Right renal pelvis (tissue), 4 donors: ENCODE measurements at regions not wholly inside any gene's neighbourhood (a gene's known extent, or its start where the extent isn't known, plus 50 kb on each side); places are given as distances from the start of the nearest gene placed in this dataset.
"Not testable (repeated sequence)": the region's sequence is repeated elsewhere in the genome, so short reads cannot be mapped to it uniquely, and the experiment has no call there.

ENCODE experiments used
- DNase-seq, 4 donors: peaks; one replicate each; pipeline ENCODE4 v3.0.0-alpha.2; 2013; ENCODE audit warnings: low read depth in 4 of 4, low spot score in 3 of 4, missing footprints in 1 of 4

DNA sequence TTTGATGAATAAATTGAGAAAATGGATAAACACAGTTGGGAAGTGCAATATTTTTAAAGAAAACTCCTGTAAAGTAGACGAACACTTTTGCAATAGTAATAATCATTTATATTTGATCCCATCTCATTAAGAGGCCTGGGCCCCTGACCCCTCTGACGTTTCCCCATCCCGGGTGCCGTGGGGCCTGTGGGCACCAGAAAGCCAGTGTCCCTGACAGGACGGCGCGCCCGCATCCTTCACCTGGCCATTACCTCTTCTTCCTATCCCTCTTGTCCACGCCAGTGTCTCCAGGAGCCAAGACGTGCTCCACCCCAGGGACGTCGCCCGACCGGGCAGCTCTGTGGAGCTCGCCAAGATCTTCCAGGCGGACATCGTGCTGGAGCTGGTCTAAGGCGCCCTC, 147.4 kb downstream of the USP22 start:
- DNase-seq = not testable (repeated sequence)

DNA sequence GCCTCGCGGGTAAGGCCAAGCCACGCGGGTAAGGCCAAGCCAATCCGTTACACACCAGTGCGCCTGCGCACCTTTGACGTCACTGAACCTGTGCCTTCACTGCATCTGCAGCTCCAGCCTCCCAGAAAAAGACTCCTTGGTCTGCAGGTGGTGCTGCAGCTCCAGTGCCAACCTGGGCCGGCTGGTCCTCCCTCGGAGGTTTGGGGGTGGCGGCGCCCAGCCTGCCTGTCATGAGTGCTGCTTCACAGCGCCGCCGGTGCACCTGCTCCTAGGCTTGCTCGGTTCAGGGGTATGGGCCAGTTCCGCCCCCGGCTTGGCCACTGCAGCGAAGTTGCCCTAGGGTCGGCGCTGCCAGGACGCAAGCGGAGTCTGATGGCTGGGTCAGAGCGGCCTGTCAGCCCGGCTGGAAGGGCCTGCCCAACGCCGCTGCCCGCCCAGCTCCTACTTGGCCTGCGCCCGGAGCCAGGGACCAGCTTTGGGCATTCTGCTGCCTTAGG, 146.6 kb downstream of the USP22 start:
- DNase-seq = no peak

DNA sequence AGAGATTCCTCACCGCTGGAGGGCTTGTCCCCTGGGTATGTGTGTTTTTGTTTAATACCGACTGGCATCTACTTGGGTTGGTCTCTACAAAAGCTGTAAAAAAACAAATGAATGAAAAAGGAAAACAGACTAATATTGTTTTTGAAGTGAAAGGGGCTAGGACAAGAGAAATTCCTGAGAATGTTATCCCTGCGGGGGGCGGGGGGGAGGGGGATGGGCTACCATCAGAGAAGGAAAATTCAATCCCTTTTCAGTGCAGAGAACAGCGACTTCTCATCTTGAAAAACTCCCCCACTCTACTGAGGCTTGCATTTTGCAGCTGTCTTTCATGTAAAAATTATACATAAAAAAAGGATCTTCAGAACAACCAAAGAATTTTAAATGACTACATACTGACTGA, 144.1 kb downstream of the USP22 start:
- not testable (repeated sequence) for DNase-seq

DNA sequence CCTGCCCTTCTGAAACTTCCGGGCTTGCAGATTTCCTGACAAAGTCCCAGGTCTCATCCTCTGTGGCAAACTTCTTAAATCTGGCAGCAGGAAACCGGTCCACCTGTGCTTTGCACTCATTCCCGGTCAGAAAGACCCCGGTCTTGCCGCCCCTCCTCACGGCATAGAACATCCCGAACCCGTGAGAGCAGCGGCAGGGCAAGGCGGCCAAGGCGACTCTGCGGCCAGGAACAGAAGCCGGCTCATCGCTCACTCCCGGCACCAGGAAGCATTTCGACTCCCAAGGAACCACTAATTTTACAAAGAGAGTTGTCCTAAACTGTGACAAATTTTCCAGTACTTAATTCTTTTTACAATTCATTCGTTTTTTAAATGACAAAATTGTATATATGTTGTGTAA, 140.3 kb downstream of the USP22 start:
- DNase-seq = not testable (repeated sequence)

DNA sequence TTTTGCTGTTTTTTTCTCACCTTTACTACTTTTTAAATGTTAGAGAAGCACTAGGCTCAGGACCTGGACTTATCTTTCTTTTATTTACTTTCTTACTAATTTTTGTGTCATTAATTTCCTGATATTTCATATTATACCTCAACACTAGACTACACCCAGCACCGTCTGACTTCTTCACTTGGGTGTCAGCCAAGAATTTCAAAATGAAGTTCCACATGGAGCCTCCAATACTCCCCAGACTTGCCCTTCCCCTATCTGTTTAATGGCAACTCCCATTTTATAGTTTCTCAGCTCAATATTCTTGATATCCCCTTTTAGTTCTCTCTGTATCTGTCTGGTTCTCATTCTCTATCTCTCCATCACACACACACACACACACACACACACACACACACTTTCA, 139.3 kb downstream of the USP22 start:
- not testable (repeated sequence) for DNase-seq

DNA sequence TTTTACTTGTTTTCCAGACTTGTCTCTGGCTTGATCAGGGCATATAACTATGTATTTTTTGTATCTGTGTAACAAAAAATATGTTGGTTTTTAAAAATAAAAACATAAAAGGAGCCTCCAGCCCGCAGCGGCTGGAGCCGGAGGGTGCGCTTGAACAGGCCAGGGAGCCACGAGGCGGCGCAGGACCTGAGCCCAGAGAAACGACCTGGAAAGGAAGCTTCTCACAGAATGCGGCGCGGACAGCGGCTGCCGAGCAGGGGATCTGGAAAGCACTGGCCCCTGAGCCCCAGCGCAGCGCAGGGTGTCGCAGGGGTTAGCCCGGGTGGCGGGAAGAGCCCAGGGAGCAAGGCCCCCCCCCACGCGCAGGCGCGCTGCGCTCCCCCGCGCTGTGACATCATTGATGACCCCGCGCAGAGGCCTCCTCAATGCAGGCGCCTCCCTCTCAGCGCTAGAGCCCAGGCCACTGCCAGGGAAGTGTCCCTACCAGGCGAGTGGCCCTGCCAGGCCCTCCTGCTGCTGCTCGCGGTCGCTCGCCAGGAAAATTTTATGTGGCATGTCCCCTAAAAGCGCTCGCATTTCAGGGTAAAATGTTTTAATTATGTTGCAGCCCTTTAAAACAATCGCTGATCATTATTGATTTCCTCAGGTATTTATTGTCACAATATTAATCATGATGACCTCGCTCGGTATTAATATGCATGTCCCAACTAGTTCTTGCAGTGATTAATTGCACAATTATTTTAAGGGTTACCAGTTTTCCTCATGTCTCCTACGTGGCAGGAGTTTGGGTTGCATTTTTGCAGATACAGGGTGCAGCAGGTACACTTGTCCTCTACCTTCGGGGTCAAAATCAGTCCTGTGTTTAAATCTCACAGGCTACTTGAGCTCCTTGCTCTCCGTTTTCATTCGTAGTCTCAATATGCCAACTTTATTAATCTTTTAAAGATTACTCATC, 134.2 kb downstream of the USP22 start:
- DNase-seq = peak; percentile 72 to 77 (median 72)

DNA sequence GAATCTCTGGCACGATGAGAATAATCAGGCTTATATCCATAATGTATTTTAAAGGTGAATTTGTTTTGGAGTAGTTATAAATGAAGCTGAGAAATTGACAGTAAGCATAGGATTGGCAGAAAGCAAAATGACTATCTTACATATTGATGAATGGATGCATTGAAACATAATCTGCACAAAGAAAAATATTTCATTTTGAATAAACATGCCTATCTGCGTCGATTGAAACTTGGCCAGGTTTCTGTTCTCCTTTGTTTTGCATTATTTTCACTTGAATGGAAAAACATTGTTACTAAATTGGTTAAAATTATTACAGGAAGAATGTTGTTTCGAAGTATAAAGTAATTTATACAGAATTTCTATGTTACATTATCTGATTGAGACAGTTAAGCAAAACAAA, 128.2 kb downstream of the USP22 start:
- DNase-seq = no peak

DNA sequence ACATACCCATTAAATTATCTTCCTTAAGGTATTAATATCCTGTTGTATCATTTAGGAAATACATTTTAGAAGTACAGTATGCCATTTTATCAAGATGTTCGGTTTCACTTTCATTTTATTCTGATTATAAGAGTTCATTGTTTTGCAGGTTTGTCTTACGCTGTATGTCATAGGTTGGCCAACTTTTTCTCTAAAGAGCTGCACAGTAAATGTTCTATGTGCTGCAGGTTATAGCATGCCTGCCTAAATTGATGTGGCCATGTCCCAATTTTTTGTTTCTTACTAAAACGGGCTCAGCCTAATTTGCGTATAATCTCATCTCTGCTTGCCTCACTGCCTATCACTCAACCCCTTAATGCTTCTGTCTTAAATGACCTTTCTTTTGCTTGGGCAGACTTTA, 126.4 kb downstream of the USP22 start:
- DNase-seq = no peak

DNA sequence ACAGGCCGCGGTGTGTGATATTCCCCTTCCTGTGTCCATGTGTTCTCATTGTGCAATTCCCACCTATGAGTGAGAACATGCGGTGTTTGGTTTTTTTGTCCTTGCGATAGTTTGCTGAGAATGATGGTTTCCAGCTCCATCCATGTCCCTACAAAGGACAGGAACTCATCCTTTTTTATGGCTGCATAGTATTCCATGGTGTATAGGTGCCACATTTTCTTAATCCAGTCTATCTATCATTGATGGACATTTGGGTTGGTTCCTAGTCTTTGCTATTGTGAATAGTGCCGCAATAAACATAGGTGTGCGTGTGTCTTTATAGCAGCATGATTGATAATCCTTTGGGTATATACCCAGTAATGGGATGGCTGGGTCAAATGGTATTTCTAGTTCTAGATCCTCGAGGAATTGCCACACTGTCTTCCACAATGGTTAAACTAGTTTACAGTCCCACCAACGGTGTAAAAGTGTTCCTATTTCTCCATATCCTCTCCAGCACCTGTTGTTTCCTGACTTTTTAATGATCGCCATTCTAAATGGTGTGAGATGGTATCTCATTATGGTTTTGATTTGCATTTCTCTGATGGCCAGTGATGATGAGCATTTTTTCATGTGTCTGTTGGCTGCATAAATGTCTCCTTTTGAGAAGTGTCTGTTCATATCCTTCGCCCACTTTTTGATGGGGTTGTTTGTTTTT, 125.1 kb downstream of the USP22 start:
- not testable (repeated sequence) for DNase-seq

DNA sequence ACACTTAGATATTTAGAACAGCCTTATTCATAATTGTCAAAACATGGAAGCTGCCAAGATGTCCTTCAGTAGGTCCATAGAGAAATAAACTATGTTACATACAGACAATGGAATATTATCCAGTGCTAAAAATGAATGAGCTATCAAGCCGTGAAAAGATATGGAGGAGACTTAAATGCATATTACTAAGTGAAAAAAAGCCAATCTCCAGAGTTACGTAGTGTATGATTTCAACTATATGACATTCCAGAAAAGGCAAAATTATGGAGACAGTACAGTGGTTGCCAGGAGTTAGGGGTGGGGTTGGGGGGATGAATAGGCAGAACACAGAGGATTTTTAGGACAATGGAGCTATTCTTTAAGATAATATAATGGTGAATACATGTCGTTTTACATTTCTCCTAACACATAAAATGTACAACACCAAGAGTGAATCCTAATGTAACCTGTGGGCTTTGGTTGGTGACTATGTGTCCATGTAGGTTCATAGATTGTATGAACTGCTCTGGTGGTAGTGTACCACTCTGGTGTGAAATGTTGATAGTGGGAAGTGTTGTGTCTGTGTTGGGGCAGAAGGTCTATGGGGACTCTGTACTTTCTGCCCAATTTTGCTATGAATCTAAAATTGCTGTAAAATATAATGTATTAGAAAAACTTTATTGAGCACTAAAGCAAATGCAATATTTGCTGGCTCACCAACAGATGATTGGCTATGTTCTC, 122.6 kb downstream of the USP22 start:
- DNase-seq = no peak

DNA sequence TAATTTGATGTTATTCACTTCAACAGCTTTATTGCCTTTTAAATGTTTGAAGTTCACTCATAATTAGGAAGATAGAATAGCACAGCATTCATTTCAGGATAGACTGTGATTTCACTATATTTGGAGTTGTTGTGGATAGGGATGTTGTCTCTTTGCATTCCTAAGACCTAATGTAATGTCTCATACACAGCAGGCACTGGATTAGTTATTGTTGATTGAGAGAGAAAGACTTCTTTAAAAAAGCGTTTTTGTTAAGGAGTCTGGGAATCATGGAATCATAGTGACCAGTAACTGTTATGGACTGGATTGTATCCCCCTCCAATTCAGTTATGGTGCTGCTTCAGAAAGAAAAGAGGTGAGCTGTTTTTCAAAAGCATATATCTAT, 122.0 kb downstream of the USP22 start:
- DNase-seq = no peak

DNA sequence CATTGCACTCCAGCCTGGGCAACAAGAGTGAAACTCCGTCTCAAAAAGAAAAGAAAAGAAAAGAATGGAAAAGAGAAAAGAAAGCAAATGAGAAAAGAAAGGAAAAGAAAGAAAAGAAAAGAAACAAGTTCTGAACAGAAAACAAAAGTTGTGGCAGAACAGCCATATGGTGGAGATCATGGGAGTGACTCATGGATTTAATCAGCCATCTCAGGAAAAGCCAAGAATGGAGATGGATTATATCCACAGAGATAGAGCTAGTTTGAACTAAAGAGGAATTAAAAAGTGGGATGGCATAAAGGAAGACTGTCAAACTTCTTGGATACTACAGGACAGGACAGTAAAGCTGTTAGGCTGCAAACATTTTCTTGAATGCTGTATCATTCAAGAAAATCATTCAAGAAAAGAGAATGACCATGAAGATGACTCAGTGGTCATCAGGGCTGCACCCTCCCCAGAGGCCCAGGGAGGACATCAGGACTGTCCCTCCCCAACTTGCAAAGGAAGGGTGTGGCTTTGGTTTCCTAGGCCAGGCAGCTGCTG, 120.6 kb downstream of the USP22 start:
- DNase-seq = no peak

DNA sequence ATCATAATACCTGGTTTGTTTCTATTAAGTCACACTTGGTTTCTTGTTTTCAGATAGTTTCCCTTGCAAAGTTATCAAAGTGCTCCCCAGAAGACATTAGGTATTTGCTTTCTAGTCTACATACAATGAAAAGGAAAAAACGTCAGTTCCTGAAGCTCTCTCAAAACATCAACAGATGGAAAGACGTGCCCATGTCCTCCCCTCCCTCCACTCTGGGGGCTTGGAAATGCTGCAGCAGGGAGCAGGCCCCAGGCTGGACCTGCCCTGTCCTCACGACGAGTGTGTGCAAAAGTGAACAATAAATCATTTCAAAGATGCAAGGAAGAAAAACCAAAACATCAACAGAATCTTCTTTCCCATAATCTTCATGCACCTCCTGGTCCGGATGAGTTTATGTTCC, 118.5 kb downstream of the USP22 start:
- no peak for DNase-seq

DNA sequence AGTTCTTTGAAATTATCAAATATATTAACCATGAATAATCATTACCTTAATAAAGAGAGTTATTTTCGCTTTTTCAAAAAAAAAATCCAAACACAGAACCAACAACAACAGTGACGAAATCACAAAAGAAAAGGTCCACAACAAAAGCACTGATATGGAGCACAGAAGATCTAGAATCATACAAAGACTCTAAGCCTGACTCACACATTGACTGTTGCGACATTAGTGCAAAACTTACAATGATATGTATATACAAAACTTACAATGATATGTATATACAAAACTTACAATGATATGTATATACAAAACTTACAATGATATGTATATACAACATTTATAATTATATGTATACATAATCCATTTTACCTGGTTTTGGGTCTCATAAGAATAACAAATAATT, 117.7 kb downstream of the USP22 start:
- no peak for DNase-seq

DNA sequence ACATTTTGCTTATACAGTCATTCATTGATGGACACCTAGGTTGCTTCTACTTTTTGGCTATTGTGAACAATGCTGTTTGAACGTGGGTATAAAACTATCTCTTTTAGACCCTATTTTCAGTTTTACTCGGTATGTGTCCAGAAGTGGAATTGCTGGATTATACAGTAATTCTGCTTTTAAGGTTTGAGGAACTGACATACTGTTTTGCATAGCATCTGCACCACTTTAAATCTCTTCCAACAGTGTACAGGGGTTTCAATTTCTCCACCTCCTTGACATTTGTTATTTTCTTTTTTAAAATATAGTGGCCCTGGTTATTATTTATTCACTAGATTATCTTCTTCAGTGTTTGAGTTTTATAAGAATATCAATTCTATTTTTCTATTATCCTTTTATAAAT, 116.9 kb downstream of the USP22 start:
- DNase-seq = no peak

DNA sequence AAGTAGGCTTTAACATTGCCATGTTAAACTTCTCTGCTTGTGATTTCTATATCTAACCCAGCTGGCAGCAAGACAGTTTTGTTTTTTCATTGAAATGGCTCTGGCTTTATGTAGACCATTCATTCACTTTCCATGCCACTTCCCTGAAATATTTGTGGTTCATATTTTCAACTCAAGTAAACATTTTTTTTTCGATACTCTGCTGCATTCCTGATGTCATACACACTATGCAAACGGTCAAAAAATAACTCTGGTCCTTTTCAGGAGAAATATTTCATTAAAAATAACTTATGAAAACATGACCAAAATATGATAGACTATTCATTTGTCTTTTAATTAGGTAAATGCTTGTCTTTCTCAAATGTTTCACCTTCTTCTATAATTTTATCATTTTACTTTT, 116.3 kb downstream of the USP22 start:
- no peak for DNase-seq

DNA sequence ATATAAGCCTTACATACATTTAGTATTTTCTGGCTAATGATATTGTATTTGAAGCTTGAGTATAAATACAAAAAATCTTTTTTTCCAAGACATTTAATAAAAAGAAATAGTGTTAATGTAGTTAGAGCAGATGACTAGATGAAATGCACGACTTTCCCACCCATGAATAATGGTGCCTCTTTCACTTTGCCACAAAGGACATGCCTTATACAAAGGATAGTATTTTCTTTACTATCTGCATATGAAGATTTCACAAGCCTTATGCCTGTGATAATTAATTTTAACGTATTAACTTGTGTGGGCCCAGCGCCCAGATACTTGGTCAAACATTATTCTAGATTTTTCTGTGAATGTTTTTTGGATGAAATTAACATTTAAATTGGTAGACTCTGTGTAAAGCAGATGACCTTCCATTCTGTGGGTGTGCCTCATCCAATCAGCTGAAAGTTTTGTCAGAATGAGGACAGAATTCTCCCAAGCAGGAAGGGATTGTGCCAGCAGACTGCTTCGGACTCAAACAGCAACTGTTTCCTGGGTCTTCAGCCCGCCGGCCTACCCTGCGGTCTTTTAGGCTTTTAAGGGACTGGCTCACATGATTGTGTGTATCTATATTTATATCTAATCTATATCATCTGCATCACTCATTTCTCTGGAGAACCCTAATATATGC, 115.4 kb downstream of the USP22 start:
- no peak for DNase-seq

DNA sequence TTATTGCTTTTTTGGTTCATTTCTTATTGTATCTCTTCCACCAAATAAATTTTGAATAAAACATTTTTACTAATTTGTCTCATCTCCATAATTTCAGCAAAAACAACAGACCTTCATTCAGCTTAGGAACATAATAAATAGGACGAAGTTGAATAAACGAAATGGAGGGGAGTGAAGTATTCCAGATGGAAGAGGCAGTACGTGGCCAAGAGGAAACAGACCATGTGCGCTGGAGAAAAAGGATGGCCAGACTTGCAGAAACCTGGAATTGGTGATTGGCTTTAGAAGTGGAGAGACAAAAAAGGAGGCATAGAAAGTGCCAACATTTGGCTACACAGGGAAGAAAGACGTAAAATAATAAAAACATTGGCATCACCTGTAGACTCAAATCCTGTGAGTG, 113.5 kb downstream of the USP22 start:
- DNase-seq = no peak

DNA sequence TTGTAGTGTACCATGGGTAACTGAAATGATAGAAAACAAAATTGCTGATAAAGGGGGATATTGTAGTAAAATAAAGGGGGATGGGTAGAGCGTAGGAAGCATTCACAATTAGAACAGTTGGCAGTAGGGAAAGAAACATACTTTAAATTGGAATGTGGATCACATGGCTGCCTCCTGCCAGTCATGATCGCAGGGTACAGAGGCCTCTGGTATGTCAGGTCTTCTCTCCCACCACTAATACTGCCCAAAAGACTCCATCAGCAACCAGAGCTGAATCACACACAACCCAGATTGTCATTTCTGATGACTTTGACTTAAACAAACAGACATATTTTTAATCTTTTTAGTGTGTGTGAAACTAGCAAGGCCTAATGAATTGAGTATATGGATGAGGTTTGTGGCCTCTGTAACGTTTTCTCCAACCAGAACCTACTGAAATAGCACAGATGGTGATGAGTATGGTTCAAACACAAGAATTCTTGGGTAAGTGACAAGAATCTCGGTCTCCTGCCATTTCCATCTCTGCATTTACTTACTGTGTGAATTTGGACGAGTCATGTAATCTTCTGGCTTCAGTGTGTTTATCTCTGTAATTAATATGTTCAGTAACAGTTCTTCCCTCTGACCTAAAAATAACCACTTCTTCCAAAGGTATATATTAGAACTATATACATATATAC, 112.6 kb downstream of the USP22 start:
- no peak for DNase-seq

DNA sequence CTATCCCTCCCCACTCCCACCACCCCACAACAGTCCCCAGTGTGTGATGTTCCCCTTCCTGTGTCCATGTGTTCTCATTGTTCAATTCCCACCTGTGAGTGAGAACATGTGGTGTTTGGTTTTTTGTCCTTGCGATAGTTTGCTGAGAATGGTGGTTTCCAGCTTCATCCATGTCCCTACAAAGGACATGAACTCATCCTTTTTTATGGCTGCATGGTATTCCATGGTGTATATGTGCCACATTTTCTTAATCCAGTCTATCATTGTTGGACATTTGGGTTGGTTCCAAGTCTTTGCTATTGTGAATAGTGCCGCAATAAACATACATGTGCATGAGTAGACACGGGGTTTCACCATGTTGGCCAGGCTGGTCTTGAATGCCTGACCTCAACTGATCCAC, 109.8 kb downstream of the USP22 start:
- not testable (repeated sequence) for DNase-seq
